SK-N-SH (cell line): ENCODE measurements at regions not wholly inside any gene's neighbourhood (a gene's known extent, or its start where the extent isn't known, plus 50 kb on each side); places are given as distances from the start of the nearest gene placed in this dataset.

Source experiments
- CTCF ChIA-PET: fragments of 300-600, 350-600 bp; formaldehyde crosslinking; extraction: SDS; loops from one replicate; lab custom pipeline; 2021; lab: Yijun Ruan, JAX
- POLR2A ChIA-PET: fragments of 350-600 bp; sonication (Branson Sonifier 250); formaldehyde crosslinking; extraction: SDS; loops from one replicate; lab custom pipeline; 2020; ENCODE audit warnings: antibody characterized with exemption, inconsistent platforms; lab: Yijun Ruan, JAX
- DNase-seq: peaks from one replicate; pipeline ENCODE4 v3.0.0; 2012
- H2AFZ ChIP-seq: fragments of 200-600 bp; sonication (generic); 2 replicates; pipeline ENCODE4 v1.8.1; 2016; ENCODE audit warnings: antibody characterized with exemption, mild to moderate bottlenecking, low read depth
- H3F3A ChIP-seq: fragments of 200-600 bp; sonication (generic); replicated peaks from 2 replicates; pipeline ENCODE3; 2016; ENCODE audit warnings: antibody characterized with exemption, mild to moderate bottlenecking; ENCODE audit not compliant: insufficient read depth
- H3K27ac ChIP-seq, 2 experiments: fragments of 200-500 bp in 1 of 2; fragments of 200-600 bp in 1 of 2; sonication (Bioruptor generic) in 1 of 2; sonication (generic), shearing (Covaris generic) in 1 of 2; 2 replicates each; pipeline versions ENCODE4 v1.5.1 to v1.6.1; 2014 to 2016; ENCODE audit warnings: low read depth in 2 of 2, inconsistent platforms in 1 of 2, low read length in 1 of 2, mild to moderate bottlenecking in 1 of 2, mixed read lengths in 1 of 2
- H3K27me3 ChIP-seq: fragments of 200-600 bp; sonication (generic), shearing (Covaris generic); 2 replicates; pipeline ENCODE4 v1.6.1; 2016; ENCODE audit warnings: mixed run types; ENCODE audit not compliant: insufficient read depth
- H3K36me3 ChIP-seq, 2 experiments: fragments of 200-500 bp in 1 of 2; fragments of 200-600 bp in 1 of 2; sonication (Bioruptor generic) in 1 of 2; sonication (generic) in 1 of 2; replicated peaks in 1 of 2; 2 replicates each; pipeline versions ENCODE3 to v1.5.1; 2014 to 2016; ENCODE audit warnings: low read length in 1 of 2, mild to moderate bottlenecking in 1 of 2; ENCODE audit not compliant: insufficient read depth in 2 of 2, control insufficient read depth in 1 of 2
- H3K4me1 ChIP-seq, 2 experiments: fragments of 200-500 bp in 1 of 2; fragments of 200-600 bp in 1 of 2; sonication (Bioruptor generic) in 1 of 2; sonication (generic), shearing (Covaris generic) in 1 of 2; 2 replicates each; pipeline versions ENCODE4 v1.5.1 to v1.6.1; 2014 to 2016; ENCODE audit warnings: low read depth in 1 of 2, low read length in 1 of 2, mixed run types in 1 of 2; ENCODE audit not compliant: insufficient read depth in 2 of 2, control insufficient read depth in 1 of 2
- H3K4me2 ChIP-seq: fragments of 200-600 bp; sonication (generic), shearing (Covaris generic); 2 replicates; pipeline ENCODE4 v1.6.1; 2017; ENCODE audit warnings: mixed run types
- H3K4me3 ChIP-seq, 2 experiments: fragments of 200-500 bp in 1 of 2; fragments of 200-600 bp in 1 of 2; sonication (Bioruptor generic) in 1 of 2; sonication (generic), shearing (Covaris generic) in 1 of 2; 2 replicates each; pipeline versions ENCODE4 v1.5.1 to v1.8.1; 2014 to 2016; ENCODE audit warnings: low read depth in 2 of 2, inconsistent platforms in 1 of 2, low read length in 1 of 2, mild to moderate bottlenecking in 1 of 2, mixed read lengths in 1 of 2, moderate library complexity in 1 of 2
- H3K79me2 ChIP-seq: fragments of 200-600 bp; sonication (generic); 2 replicates; pipeline ENCODE4 v1.8.1; 2017; ENCODE audit warnings: mild to moderate bottlenecking; ENCODE audit not compliant: insufficient read depth
- H3K9ac ChIP-seq: fragments of 200-600 bp; sonication (generic); 2 replicates; pipeline ENCODE4 v1.6.1; 2017; ENCODE audit warnings: mixed run types
- H3K9me2 ChIP-seq: fragments of 200-600 bp; sonication (generic); 2 replicates; pipeline ENCODE4 v1.6.1; 2017; ENCODE audit warnings: mixed run types
- H3K9me3 ChIP-seq: fragments of 200-600 bp; sonication (generic); 2 replicates; pipeline ENCODE4 v1.6.1; 2017; ENCODE audit warnings: mixed run types, mild to moderate bottlenecking, moderate library complexity
- H4K20me1 ChIP-seq: fragments of 200-600 bp; sonication (generic); 2 replicates; pipeline ENCODE4 v1.6.1; 2017; ENCODE audit warnings: mild to moderate bottlenecking, mixed run types; ENCODE audit not compliant: insufficient read depth
- CTCF ChIP-seq: fragments of 200-600 bp; sonication (generic); IDR thresholded peaks from 2 replicates; pipeline ENCODE4 v1.6.1; 2017; ENCODE audit warnings: antibody characterized with exemption, mild to moderate bottlenecking, moderate library complexity
- EP300 ChIP-seq, 2 experiments: IDR thresholded peaks; 2 replicates each; pipeline versions ENCODE4 v1.4.0 to v1.6.1; 2012; ENCODE audit warnings: borderline replicate concordance in 1 of 2, low read depth in 1 of 2, low read length in 1 of 2
- EZH2phosphoT487 ChIP-seq: fragments of 200-600 bp; sonication (generic); IDR thresholded peaks from 2 replicates; pipeline ENCODE4 v1.6.1; 2017; ENCODE audit warnings: low read depth, mixed run types, mild to moderate bottlenecking, antibody characterized with exemption, moderate library complexity, borderline replicate concordance
- GATA2 ChIP-seq: sonication (generic); formaldehyde crosslinking; IDR thresholded peaks from 2 replicates; pipeline ENCODE4 v1.5.0; 2020; ENCODE audit warnings: mild to moderate bottlenecking, missing genetic modification reagents
- JUND ChIP-seq: IDR thresholded peaks from 2 replicates; pipeline ENCODE4 v1.4.0; 2012
- MXI1 ChIP-seq: IDR thresholded peaks from 2 replicates; pipeline ENCODE4 v1.6.1; 2012; ENCODE audit warnings: mild to moderate bottlenecking, low read depth, low read length, improper control_type of control experiment
- POLR2AphosphoS5 ChIP-seq: IDR thresholded peaks from 2 replicates; pipeline ENCODE4 v1.6.1; 2012; ENCODE audit warnings: low read depth, low read length
- RAD21 ChIP-seq: IDR thresholded peaks from 2 replicates; pipeline ENCODE4 v1.6.1; 2012; ENCODE audit warnings: mild to moderate bottlenecking, low read length
- RCOR1 ChIP-seq: fragments of 150-350 bp; IDR thresholded peaks from 2 replicates; pipeline ENCODE4 v1.6.1; 2017; ENCODE audit warnings: antibody characterized with exemption, low read length
- REST ChIP-seq: IDR thresholded peaks from 2 replicates; pipeline ENCODE4 v1.6.1; 2012; ENCODE audit warnings: mild to moderate bottlenecking, low read depth, low read length, moderate library complexity
- TAF1 ChIP-seq: IDR thresholded peaks from 2 replicates; pipeline ENCODE4 v1.6.1; 2012; ENCODE audit warnings: low read depth, mild to moderate bottlenecking, low read length, moderate library complexity, borderline replicate concordance
- WGBS: methylation state at CpG from one replicate; pipeline ENCODE4 v1.1.6; 2017; ENCODE audit warnings: low lambda C conversion rate; 5-methylcytosine and 5-hydroxymethylcytosine counted together
- TF ChIP-seq, protein P1 (sequence below): fragments of 150-350 bp; IDR thresholded peaks from 2 replicates; pipeline ENCODE4 v1.6.1; 2017; ENCODE audit warnings: antibody characterized with exemption, low read length, low read depth, borderline replicate concordance
- TF ChIP-seq, protein P2 (sequence below): IDR thresholded peaks from 2 replicates; pipeline ENCODE4 v1.4.0; 2012; ENCODE audit warnings: low read depth

- TF ChIP-seq TAF1, result no peak
- TF ChIP-seq POLR2AphosphoS5, result no peak
- no peak for TF ChIP-seq EZH2phosphoT487
- TF ChIP-seq, protein P1, sequence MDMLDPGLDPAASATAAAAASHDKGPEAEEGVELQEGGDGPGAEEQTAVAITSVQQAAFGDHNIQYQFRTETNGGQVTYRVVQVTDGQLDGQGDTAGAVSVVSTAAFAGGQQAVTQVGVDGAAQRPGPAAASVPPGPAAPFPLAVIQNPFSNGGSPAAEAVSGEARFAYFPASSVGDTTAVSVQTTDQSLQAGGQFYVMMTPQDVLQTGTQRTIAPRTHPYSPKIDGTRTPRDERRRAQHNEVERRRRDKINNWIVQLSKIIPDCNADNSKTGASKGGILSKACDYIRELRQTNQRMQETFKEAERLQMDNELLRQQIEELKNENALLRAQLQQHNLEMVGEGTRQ, result no peak
These were observed 116.0 kb downstream of the MIS18A start (continued) for GRCh38 chr21:32162727-32163320.

DNA sequence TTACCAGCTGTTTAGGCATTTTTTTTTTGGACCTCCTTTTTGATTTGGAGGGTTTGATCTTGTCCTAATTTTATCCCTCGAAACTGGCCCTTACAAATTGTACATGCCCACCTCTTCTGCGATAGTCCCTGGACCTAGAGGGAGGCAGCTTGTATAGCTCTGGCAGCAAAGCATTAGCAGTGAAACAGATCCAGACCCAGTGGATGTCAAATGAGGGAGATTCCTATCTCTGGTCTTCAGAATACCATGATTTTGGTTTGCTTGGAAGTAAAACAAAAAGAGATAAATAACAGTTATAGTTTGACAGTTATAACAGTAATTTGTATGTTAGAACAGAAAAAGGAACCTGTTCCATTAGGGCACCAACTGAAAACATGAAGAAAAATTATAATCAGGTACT, 123.6 kb downstream of the MIS18A start:
- H3K9me3 ChIP-seq, result no peaks in the 10 kb centered on the region
- peaks cover 0 to 2% of the 10 kb centered on the region in 2 experiments; a peak in 2 of 4 replicates for H3K4me1 ChIP-seq
- POLR2A ChIA-PET, result no interaction called here
- CTCF ChIA-PET, result interaction anchor here (1.4 kb wide), 1 partner anchor 103 kb away, joined by 3 read pairs; no protein-coding TSS in a partner anchor
- H3K27ac ChIP-seq, result no peak overlapping the region; a peak in 1 of 4 replicates
- no peaks in the 10 kb centered on the region for H3K36me3 ChIP-seq
- H2AFZ ChIP-seq, result no peak overlapping the region
- no peaks in the 10 kb centered on the region for H4K20me1 ChIP-seq
- peak; percentile 93 for TF ChIP-seq GATA2 (CRISPR knock-in tag)
- TF ChIP-seq RCOR1, result no peak
- no peak for TF ChIP-seq REST
- TF ChIP-seq CTCF, result no peak
- TF ChIP-seq RAD21, result peak; percentile 31; the same call in 1 of the 2 replicates
- TF ChIP-seq MXI1, result peak; percentile 53; the same call in 1 of the 2 replicates
- no peak for TF ChIP-seq JUND
- TF ChIP-seq, protein P2, sequence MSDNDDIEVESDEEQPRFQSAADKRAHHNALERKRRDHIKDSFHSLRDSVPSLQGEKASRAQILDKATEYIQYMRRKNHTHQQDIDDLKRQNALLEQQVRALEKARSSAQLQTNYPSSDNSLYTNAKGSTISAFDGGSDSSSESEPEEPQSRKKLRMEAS, result no peak
- peak in 1 of 2 experiments; percentile 54; a peak in 2 of 4 replicates for TF ChIP-seq EP300 (IDR thresholded peaks at IDR 0.05; ENCODE audit: borderline replicate concordance in 1 of 2, low read depth in 1 of 2, low read length in 1 of 2)
- H3K4me3 ChIP-seq, result no peak overlapping the region
- no peak overlapping the region for H3K4me2 ChIP-seq
- H3K27me3 ChIP-seq, result no peaks in the 10 kb centered on the region; the same call in 1 of the 2 replicates
- H3K9ac ChIP-seq, result no peak overlapping the region
- peak; percentile 57 for DNase-seq
- H3K9me2 ChIP-seq, result no peaks in the 10 kb centered on the region
- 19% methylated on average over 2 of the region's 2 CpGs for WGBS
- no peaks in the 10 kb centered on the region for H3K79me2 ChIP-seq
- no peaks in the 10 kb centered on the region for H3F3A ChIP-seq
